Smooth muscle cell (in vitro differentiated cells): ENCODE measurements at regions not wholly inside any gene's neighbourhood (a gene's known extent, or its start where the extent isn't known, plus 50 kb on each side); places are given as distances from the start of the nearest gene placed in this dataset.
"Not testable (repeated sequence)": the region's sequence is repeated elsewhere in the genome, so short reads cannot be mapped to it uniquely, and the experiment has no call there.

Experiments
- DNase-seq: peaks from one replicate; lab custom pipeline; 2025; ENCODE audit not compliant: unreplicated experiment; lab: John Stamatoyannopoulos, UW
- H2AFZ ChIP-seq: fragments of 200-600 bp; sonication (generic); 2 replicates; pipeline ENCODE4 v1.6.0; 2016; ENCODE audit warnings: antibody characterized with exemption, low read depth, mild to moderate bottlenecking
- H3F3A ChIP-seq: fragments of 200-600 bp; sonication (generic); 2 replicates; pipeline ENCODE4 v1.6.0; 2017; ENCODE audit warnings: antibody characterized with exemption, low read depth
- H3K27ac ChIP-seq: fragments of 200-600 bp; sonication (generic); 2 replicates; pipeline ENCODE4 v1.5.1; 2016; ENCODE audit warnings: low read depth, mild to moderate bottlenecking
- H3K27me3 ChIP-seq: fragments of 200-600 bp; sonication (generic); 2 replicates; pipeline ENCODE4 v1.6.1; 2016; ENCODE audit warnings: low read depth, mild to moderate bottlenecking
- H3K36me3 ChIP-seq: fragments of 200-600 bp; sonication (generic); 2 replicates; pipeline ENCODE4 v1.5.1; 2016; ENCODE audit warnings: low read depth
- H3K4me1 ChIP-seq: fragments of 200-600 bp; sonication (generic); 2 replicates; pipeline ENCODE4 v1.5.1; 2016; ENCODE audit warnings: low read depth
- H3K4me2 ChIP-seq: fragments of 200-600 bp; sonication (generic); 2 replicates; pipeline ENCODE4 v1.6.0; 2016; ENCODE audit warnings: mild to moderate bottlenecking
- H3K4me3 ChIP-seq: fragments of 200-600 bp; sonication (generic); 2 replicates; pipeline ENCODE4 v1.5.1; 2016; ENCODE audit warnings: mild to moderate bottlenecking
- H3K79me2 ChIP-seq: fragments of 200-600 bp; sonication (generic); 2 replicates; pipeline ENCODE4 v1.6.0; 2016; ENCODE audit warnings: low read depth, mild to moderate bottlenecking
- H3K9ac ChIP-seq: fragments of 200-600 bp; sonication (generic); 2 replicates; pipeline ENCODE4 v1.6.0; 2016; ENCODE audit warnings: low read depth
- H3K9me3 ChIP-seq: fragments of 200-600 bp; sonication (generic); replicated peaks from 2 replicates; pipeline ENCODE4 v1.5.1; 2016; ENCODE audit warnings: low read depth
- H4K20me1 ChIP-seq: fragments of 200-600 bp; sonication (generic); 2 replicates; pipeline ENCODE4 v1.6.0; 2016; ENCODE audit warnings: low read depth
- CTCF ChIP-seq: fragments of 200-600 bp; sonication (generic); IDR thresholded peaks from 2 replicates; pipeline ENCODE4 v1.5.1; 2017; ENCODE audit warnings: borderline replicate concordance, mild to moderate bottlenecking, antibody characterized with exemption; ENCODE audit not compliant: insufficient read depth, poor library complexity, severe bottlenecking
- WGBS: methylation state at CpG from one replicate; pipeline ENCODE4 v1.1.7; 2016; ENCODE audit warnings: low lambda C conversion rate; 5-methylcytosine and 5-hydroxymethylcytosine counted together

GRCh38 chr9:91512235-91512634 is 88.6 kb upstream of the NFIL3 start:
- 92% methylated on average over 4 of the region's 4 CpGs for WGBS
- H3K9me3 ChIP-seq, H4K20me1 ChIP-seq, H3K9ac ChIP-seq, DNase-seq, H3K27me3 ChIP-seq, H3K4me3 ChIP-seq, H3K36me3 ChIP-seq, H3K4me2 ChIP-seq, H3K27ac ChIP-seq, H2AFZ ChIP-seq, H3K79me2 ChIP-seq, H3F3A ChIP-seq: not testable (repeated sequence)
- H3K4me1 ChIP-seq = peaks cover 20% of the 10 kb centered on the region

- Histone ChIP-seq H3K27ac (no peak overlapping the region), H3F3A (no peaks in the 10 kb centered on the region), H3K79me2 (no peaks in the 10 kb centered on the region), H3K4me1 (no peaks in the 10 kb centered on the region), H4K20me1 (no peaks in the 10 kb centered on the region), H3K36me3 (no peaks in the 10 kb centered on the region), H3K4me2 (no peak overlapping the region), H3K4me3 (no peak overlapping the region), H2AFZ (no peak overlapping the region), H3K9me3 (no peaks in the 10 kb centered on the region), H3K27me3 (no peaks in the 10 kb centered on the region), H3K9ac (no peak overlapping the region)
- 48% methylated on average over 4 of the region's 4 CpGs for WGBS
- TF ChIP-seq CTCF = no peak
- DNase-seq = no peak
These were observed 80.0 kb upstream of the NFIL3 start for GRCh38 chr9:91503673-91504081.

- Histone ChIP-seq H3K4me2 (no peak overlapping the region), H3K9me3 (no peaks in the 10 kb centered on the region), H3K36me3 (no peaks in the 10 kb centered on the region), H3K27ac (no peak overlapping the region), H3K4me1 (no peaks in the 10 kb centered on the region), H3K4me3 (no peak overlapping the region), H3F3A (no peaks in the 10 kb centered on the region), H3K27me3 (no peaks in the 10 kb centered on the region), H2AFZ (no peak overlapping the region), H4K20me1 (no peaks in the 10 kb centered on the region), H3K79me2 (no peaks in the 10 kb centered on the region), H3K9ac (no peak overlapping the region)
- no peak for TF ChIP-seq CTCF
- WGBS = 92% methylated on average over 12 of the region's 12 CpGs
- DNase-seq = no peak
These were observed 79.5 kb upstream of the NFIL3 start for GRCh38 chr9:91502913-91503672.

- Histone ChIP-seq H2AFZ (no peak overlapping the region), H3K27me3 (no peaks in the 10 kb centered on the region), H4K20me1 (no peaks in the 10 kb centered on the region), H3K9me3 (no peaks in the 10 kb centered on the region), H3K4me2 (no peak overlapping the region), H3K9ac (no peak overlapping the region), H3F3A (no peaks in the 10 kb centered on the region), H3K4me3 (no peak overlapping the region), H3K4me1 (no peaks in the 10 kb centered on the region), H3K79me2 (no peaks in the 10 kb centered on the region), H3K27ac (no peak overlapping the region), H3K36me3 (no peaks in the 10 kb centered on the region)
- TF ChIP-seq CTCF = no peak
- DNase-seq = no peak
- 59% methylated on average over 6 of the region's 6 CpGs for WGBS
These were observed 78.8 kb upstream of the NFIL3 start for GRCh38 chr9:91502475-91502874.
